Bronchial epithelial cell (primary cell): ENCODE measurements at regions not wholly inside any gene's neighbourhood (a gene's known extent, or its start where the extent isn't known, plus 50 kb on each side); places are given as distances from the start of the nearest gene placed in this dataset.
"Not testable (repeated sequence)": the region's sequence is repeated elsewhere in the genome, so short reads cannot be mapped to it uniquely, and the experiment has no call there.

Experiments used
- DNase-seq: peaks from one replicate; pipeline ENCODE4 v3.0.0-alpha.2; 2010; ENCODE audit warnings: low read depth
- FAIRE-seq: peaks from 2 replicates; lab custom pipeline; 2011; peaks lifted over from hg19 to GRCh38; lab: Jason Lieb, UNC
- H3K27me3 ChIP-seq: 2 replicates; pipeline ENCODE4 v1.5.1; 2011; ENCODE audit warnings: low read length; ENCODE audit not compliant: control insufficient read depth, insufficient read depth
- H3K36me3 ChIP-seq: 2 replicates; pipeline ENCODE4 v1.5.1; 2011; ENCODE audit warnings: low read length; ENCODE audit not compliant: control insufficient read depth, insufficient read depth
- H3K4me3 ChIP-seq: 2 replicates; pipeline ENCODE4 v1.5.1; 2011; ENCODE audit warnings: mild to moderate bottlenecking, low read depth, low read length, control low read depth
- TF ChIP-seq, protein P1 (sequence below): IDR thresholded peaks from 2 replicates; pipeline ENCODE4 v1.5.1; 2011; ENCODE audit warnings: mild to moderate bottlenecking, moderate library complexity, low read length, control low read depth, inconsistent platforms; ENCODE audit not compliant: insufficient read depth, severe bottlenecking

DNA sequence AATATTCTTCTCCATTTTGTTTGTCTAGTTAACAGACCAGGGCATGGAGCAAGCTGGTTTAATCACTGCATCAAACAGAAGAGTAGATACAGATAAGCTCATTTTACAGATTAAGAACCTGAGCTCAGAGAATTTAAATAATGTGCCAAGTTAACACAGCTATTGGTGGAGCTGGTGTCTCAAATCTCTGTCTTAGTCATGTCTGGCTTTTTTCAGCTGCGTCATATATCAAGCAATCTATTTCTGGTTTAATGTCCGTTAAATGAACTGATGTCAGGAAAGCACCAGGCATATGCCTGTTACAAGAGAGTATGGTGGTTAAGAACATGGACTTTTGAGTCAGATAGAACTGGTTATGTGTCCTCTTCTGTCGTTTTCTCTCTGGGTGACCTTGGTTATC is 79.8 kb upstream of the ADGRA3 start:
- TF ChIP-seq, protein P1, sequence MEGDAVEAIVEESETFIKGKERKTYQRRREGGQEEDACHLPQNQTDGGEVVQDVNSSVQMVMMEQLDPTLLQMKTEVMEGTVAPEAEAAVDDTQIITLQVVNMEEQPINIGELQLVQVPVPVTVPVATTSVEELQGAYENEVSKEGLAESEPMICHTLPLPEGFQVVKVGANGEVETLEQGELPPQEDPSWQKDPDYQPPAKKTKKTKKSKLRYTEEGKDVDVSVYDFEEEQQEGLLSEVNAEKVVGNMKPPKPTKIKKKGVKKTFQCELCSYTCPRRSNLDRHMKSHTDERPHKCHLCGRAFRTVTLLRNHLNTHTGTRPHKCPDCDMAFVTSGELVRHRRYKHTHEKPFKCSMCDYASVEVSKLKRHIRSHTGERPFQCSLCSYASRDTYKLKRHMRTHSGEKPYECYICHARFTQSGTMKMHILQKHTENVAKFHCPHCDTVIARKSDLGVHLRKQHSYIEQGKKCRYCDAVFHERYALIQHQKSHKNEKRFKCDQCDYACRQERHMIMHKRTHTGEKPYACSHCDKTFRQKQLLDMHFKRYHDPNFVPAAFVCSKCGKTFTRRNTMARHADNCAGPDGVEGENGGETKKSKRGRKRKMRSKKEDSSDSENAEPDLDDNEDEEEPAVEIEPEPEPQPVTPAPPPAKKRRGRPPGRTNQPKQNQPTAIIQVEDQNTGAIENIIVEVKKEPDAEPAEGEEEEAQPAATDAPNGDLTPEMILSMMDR, result no peak
- Histone ChIP-seq H3K4me3 (no peak overlapping the region), H3K36me3 (no peaks in the 10 kb centered on the region), H3K27me3 (no peaks in the 10 kb centered on the region)
- peak; percentile 13 for DNase-seq
- FAIRE-seq, result no peak

DNA sequence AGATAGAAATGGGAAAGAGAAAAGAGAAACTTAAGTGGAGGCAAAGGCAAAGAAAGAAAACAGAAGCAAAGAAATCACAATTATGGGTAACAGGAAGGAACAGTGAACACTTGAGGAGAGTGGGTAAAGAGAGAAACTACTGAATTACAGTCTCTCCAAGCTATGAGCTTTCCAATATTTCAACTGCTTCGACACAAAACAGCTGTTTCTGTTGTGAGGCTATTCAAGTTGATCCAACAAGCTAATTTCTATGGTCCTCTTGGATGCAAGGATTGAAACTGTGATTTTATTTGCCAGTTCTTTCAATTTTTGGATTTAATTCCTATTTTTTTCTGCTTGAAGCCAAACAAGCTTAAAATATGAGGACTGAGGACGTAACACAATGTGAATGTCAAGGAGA is 80.5 kb upstream of the ADGRA3 start:
- DNase-seq (no peak), FAIRE-seq (no peak)
- no peak overlapping the region for H3K4me3 ChIP-seq
- no peaks in the 10 kb centered on the region for H3K36me3 ChIP-seq
- no peaks in the 10 kb centered on the region for H3K27me3 ChIP-seq
- TF ChIP-seq, protein P1, result no peak

DNA sequence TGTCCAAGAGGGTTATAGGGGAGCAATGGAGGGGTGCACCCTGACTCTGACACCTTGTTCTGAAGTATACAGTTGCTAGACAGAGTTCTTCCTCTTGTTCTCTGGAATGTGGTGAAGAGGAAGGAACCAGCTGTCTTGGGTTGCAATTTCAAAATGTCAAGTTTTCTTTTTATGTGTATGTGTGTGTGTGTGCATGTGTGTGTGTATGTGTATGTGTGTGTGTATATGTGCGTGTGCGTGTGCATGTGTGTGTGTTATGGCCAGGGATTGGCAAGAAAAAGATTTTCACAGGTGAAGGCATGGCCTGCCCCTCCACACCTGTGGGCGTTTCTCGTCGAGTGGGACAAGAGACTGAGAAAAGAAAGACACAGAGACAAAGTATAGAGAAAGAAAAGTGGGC is 81.6 kb upstream of the ADGRA3 start:
- DNase-seq (no peak), FAIRE-seq (no peak)
- Histone ChIP-seq H3K36me3 (no peaks in the 10 kb centered on the region), H3K4me3 (no peak overlapping the region), H3K27me3 (no peaks in the 10 kb centered on the region)
- TF ChIP-seq, protein P1, result no peak

DNA sequence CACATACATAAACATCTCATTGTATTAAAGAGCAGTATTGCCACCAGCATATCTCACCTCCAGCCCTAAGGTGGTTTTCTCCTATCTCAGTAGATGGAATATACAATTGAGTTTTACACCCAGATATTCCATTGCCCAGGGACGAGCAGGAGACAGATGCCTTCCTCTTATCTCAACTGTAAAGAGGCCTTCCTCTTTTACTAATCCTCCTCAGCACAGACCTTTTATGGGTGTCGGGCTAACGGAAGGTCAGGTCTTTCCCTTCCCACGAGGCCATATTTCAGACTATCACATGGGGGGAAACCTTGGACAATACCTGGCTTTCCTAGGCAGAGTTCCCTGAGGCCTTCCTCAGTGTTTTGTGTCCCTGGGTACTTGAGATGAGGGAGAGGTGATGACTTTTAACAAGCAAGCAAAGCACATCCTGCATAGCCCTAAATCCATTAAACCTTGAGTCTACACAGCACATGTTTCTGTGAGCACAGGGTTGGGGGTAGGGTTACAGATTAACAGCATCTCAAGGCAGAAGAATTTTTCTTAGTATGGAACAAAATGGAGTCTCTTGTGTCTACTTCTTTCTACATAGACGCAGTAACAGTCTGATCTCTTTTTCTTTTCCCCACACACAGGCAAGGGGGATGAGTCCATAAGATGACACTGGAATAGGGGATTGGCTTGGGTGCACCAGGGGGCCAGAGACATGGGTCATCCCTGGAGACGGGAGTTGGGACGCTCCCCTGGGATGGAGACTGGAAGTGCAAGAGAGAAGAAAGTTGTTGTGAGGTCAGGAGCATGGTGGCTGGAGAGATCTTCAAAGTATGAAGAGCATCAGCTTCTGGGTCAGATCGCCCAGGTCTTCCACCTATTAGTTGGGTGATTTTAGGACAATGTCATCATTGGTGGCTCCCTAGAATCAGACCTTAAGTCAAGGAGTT is 82.5 kb upstream of the ADGRA3 start:
- not testable (repeated sequence) for FAIRE-seq, H3K36me3 ChIP-seq, H3K27me3 ChIP-seq

DNA sequence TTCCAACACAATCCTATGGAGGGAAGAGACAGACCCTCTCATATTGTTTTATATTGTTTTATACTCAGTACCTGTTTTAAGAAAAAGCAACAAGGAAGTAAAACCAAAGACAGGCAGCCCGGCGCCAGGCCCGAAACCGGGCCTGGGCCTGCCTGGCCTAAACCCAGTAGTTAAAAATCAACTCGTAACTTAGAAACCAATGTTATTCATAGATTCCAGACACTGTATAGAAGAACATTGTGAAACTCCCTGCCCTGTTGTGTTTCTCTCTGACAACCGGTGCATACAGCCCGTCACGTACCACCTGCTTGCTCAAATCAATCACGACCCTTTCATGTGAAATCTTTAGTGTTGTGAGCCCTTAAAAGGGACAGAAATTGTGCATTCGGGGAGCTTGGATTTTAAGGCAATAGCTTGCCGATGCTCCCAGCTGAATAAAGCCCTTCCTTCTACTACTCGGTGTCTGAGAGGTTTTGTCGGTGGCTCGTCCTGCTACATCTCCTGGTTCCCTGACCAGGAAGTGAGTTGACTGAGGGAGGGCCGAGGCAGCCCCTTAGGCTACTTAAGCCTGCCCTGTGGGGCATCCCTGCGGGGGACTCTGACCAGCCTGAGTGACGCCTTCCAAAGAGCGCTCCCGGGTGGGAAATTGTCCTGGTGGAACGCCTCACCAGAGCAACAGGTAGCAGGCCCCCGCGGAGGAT is 83.5 kb upstream of the ADGRA3 start:
- not testable (repeated sequence) for DNase-seq, H3K36me3 ChIP-seq, H3K4me3 ChIP-seq, H3K27me3 ChIP-seq, FAIRE-seq

More for the DNA sequence above, 82.5 kb upstream of the ADGRA3 start:
- DNase-seq, H3K4me3 ChIP-seq: not testable (repeated sequence)

DNA sequence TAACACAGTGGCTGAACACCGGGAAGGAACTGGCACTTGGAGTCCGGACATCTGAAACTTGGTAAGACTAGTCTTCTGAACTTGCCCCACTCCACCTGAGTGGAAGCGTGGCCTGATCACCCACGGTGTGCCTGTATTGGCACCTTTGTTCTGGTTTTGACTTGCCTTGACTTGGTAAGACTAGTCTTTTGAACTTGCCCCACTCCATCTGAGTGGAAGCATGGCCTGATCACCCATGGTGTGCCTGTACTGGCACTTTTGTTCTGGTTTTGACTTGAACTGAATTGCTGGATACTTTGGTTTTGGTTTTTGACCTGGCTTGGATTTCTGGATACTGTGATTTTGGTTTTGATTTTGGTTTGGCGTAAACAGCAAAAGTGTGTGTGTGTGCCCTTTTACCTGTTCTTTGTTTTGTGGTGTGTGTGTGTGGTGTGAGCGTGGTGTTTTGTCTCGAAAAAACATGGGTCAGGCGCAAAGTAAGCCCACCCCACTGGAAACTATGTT is 84.1 kb upstream of the ADGRA3 start:
- not testable (repeated sequence) for DNase-seq, H3K4me3 ChIP-seq, H3K27me3 ChIP-seq, H3K36me3 ChIP-seq
- peak; percentile 86 for FAIRE-seq

DNA sequence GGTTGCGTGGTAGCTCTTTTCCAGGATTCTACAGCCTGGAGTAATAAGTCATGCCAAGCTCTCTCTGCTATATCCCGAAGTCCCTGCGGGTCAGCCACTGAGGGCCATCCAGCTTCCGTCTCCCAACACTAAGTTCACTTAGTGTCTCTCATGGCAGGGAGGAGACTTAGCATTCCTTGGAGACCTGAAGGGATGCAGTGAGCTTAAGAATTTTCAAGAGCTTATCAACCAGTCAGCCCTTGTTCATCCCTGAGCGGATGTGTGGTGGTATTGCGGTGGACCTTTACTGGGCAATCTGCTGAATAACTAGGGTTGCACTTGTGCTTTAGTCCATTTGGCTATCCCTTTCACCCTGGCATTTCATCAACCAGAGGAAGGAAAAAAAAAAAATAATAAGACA is 85.8 kb upstream of the ADGRA3 start:
- not testable (repeated sequence) for H3K4me3 ChIP-seq, H3K36me3 ChIP-seq, H3K27me3 ChIP-seq, DNase-seq, FAIRE-seq
